A549 (cell line): ENCODE measurements at regions not wholly inside any gene's neighbourhood (a gene's known extent, or its start where the extent isn't known, plus 50 kb on each side); places are given as distances from the start of the nearest gene placed in this dataset.

Experiments used
- CEBPB ChIP-seq, 2 experiments: fragments of >200 bp in 1 of 2; sonication (Bioruptor Twin) in 1 of 2; formaldehyde crosslinking in 1 of 2; IDR thresholded peaks; 2 replicates each; pipeline ENCODE4 v1.6.1; 2012 to 2016
- JUNB ChIP-seq: fragments of >200 bp; sonication (Bioruptor Twin); formaldehyde crosslinking; IDR thresholded peaks from 2 replicates; pipeline ENCODE4 v1.6.1; 2016
- MAX ChIP-seq: IDR thresholded peaks from 2 replicates; pipeline ENCODE4 v1.6.1; 2012
- MYC ChIP-seq: IDR thresholded peaks from 2 replicates; pipeline ENCODE4 v1.6.1; 2012; ENCODE audit warnings: mild to moderate bottlenecking, inconsistent platforms, low read length, improper control_type of control experiment, borderline replicate concordance
- POLR2A ChIP-seq: IDR thresholded peaks from 2 replicates; pipeline ENCODE4 v1.6.1; 2012; ENCODE audit warnings: mild to moderate bottlenecking, low read length
- REST ChIP-seq: fragments of 200-600 bp; sonication (generic); IDR thresholded peaks from 2 replicates; pipeline ENCODE4 v1.6.1; 2016; ENCODE audit warnings: antibody characterized with exemption, mild to moderate bottlenecking, moderate library complexity
- ZC3H11A ChIP-seq: fragments of 450-650 bp; IDR thresholded peaks from 2 replicates; pipeline ENCODE4 v1.6.1; 2014; ENCODE audit warnings: antibody characterized with exemption, mild to moderate bottlenecking
- TF ChIP-seq, protein P1 (sequence below): fragments of >200 bp; sonication (Bioruptor Twin); formaldehyde crosslinking; IDR thresholded peaks from 3 replicates; pipeline ENCODE4 v1.5.1; 2016

DNA sequence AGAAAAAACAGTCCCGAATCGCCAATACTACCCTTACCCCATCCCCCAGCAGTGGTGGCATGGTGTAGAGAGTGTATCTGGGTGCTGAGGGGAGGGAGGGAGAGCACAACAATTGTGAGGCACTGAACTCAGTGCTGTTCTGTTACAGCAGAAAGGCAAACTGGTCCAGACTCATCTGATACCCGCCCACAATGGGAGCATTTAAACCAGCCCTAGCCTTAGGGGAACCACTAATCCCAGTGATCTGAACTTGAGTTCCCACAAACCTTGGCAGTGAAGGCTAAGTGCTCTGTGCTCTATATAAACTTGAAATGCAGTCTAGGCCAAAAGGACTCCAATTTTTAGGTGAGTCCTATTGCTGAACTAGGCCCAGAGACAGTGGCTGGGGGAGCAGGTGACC lies 666.4 kb upstream of the PTCHD4 start:
- TF ChIP-seq CEBPB (IDR thresholded peaks at IDR 0.05) (no peak), ZC3H11A (no peak), REST (no peak), MAX (no peak), MYC (no peak), JUNB (no peak), POLR2A (no peak)
- TF ChIP-seq, protein P1, sequence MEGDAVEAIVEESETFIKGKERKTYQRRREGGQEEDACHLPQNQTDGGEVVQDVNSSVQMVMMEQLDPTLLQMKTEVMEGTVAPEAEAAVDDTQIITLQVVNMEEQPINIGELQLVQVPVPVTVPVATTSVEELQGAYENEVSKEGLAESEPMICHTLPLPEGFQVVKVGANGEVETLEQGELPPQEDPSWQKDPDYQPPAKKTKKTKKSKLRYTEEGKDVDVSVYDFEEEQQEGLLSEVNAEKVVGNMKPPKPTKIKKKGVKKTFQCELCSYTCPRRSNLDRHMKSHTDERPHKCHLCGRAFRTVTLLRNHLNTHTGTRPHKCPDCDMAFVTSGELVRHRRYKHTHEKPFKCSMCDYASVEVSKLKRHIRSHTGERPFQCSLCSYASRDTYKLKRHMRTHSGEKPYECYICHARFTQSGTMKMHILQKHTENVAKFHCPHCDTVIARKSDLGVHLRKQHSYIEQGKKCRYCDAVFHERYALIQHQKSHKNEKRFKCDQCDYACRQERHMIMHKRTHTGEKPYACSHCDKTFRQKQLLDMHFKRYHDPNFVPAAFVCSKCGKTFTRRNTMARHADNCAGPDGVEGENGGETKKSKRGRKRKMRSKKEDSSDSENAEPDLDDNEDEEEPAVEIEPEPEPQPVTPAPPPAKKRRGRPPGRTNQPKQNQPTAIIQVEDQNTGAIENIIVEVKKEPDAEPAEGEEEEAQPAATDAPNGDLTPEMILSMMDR = no peak
